ENCODE measurements at regions not wholly inside any gene's neighbourhood (a gene's known extent, or its start where the extent isn't known, plus 50 kb on each side); places are given as distances from the start of the nearest gene placed in this dataset.

- TF ChIP-seq CTCF (conservative IDR thresholded peaks at IDR 0.05 in 1 of 2, IDR thresholded peaks at IDR 0.05 in 1 of 2; ENCODE audit: low read depth in 1 of 2, low read length in 2 of 2), result no peak
- TF ChIP-seq EZH2 (IDR thresholded peaks at IDR 0.05; ENCODE audit: low read length, missing control alignments), result no peak
These were observed 639.1 kb upstream of the SETBP1 start for GRCh38 chr18:44041553-44041952.
